HG03558 (cell line): ENCODE measurements at regions not wholly inside any gene's neighbourhood (a gene's known extent, or its start where the extent isn't known, plus 50 kb on each side); places are given as distances from the start of the nearest gene placed in this dataset.
"Not testable (repeated sequence)": the region's sequence is repeated elsewhere in the genome, so short reads cannot be mapped to it uniquely, and the experiment has no call there.

Experiments
- ATAC-seq: cut with Tn5 transposase; IDR thresholded peaks from one replicate; pipeline ENCODE4 v1.9.1; 2021; ENCODE audit warnings: moderate number of reproducible peaks; ENCODE audit not compliant: unreplicated experiment; ENCODE audit errors: extremely low read depth

GRCh38 chr18:2114289-2114688 is 457.0 kb downstream of the METTL4 start:
- ATAC-seq, result no peak

- no peak for ATAC-seq
Observed at GRCh38 chr18:2114765-2115164, 456.5 kb downstream of the METTL4 start.

GRCh38 chr18:2121224-2121623 is 450.1 kb downstream of the METTL4 start:
- no peak for ATAC-seq

- no peak for ATAC-seq
Observed at GRCh38 chr18:2123077-2123476, 448.2 kb downstream of the METTL4 start.

- ATAC-seq, result no peak
Observed at GRCh38 chr18:2134364-2134763, 436.9 kb downstream of the METTL4 start.

GRCh38 chr18:2135309-2135708 is 436.0 kb downstream of the METTL4 start:
- ATAC-seq, result no peak

- ATAC-seq, result no peak
Observed at GRCh38 chr18:2138552-2138951, 432.8 kb downstream of the METTL4 start.

- no peak for ATAC-seq
Observed at GRCh38 chr18:2139691-2140090, 431.6 kb downstream of the METTL4 start.

- ATAC-seq, result no peak
Observed at GRCh38 chr18:2143636-2144035, 427.7 kb downstream of the METTL4 start.

- ATAC-seq, result no peak
Observed at GRCh38 chr18:2144811-2145210, 426.5 kb downstream of the METTL4 start.

GRCh38 chr18:2146092-2146491 is 425.2 kb downstream of the METTL4 start:
- ATAC-seq, result no peak

GRCh38 chr18:2146754-2147153 is 424.6 kb downstream of the METTL4 start:
- ATAC-seq, result no peak

GRCh38 chr18:2147476-2148230 is 423.7 kb downstream of the METTL4 start:
- no peak for ATAC-seq

- no peak for ATAC-seq
Observed at GRCh38 chr18:2148823-2149222, 422.5 kb downstream of the METTL4 start.

GRCh38 chr18:2150566-2150965 is 420.7 kb downstream of the METTL4 start:
- ATAC-seq, result no peak

- no peak for ATAC-seq
Observed at GRCh38 chr18:2154278-2154677, 417.0 kb downstream of the METTL4 start.

GRCh38 chr18:2164644-2165550 is 406.4 kb downstream of the METTL4 start:
- no peak for ATAC-seq

GRCh38 chr18:2166876-2167275 is 404.4 kb downstream of the METTL4 start:
- ATAC-seq, result not testable (repeated sequence)

- ATAC-seq, result no peak
Observed at GRCh38 chr18:2168022-2168421, 403.3 kb downstream of the METTL4 start.

GRCh38 chr18:2169656-2170055 is 401.6 kb downstream of the METTL4 start:
- ATAC-seq, result no peak

GRCh38 chr18:2171840-2172625 is 399.3 kb downstream of the METTL4 start:
- no peak for ATAC-seq
